ENCODE measurements at regions not wholly inside any gene's neighbourhood (a gene's known extent, or its start where the extent isn't known, plus 50 kb on each side); places are given as distances from the start of the nearest gene placed in this dataset.
A peak's percentile ranks its signal among the peaks of the same experiment; 100 is the strongest.

GRCh38 chr6:4324746-4325145 is 189.4 kb upstream of the ECI2 start:
- DNase-seq (ENCODE audit: low read depth) = no peak

GRCh38 chr6:4323322-4323721 is 187.9 kb upstream of the ECI2 start:
- no peak for DNase-seq (ENCODE audit: low read depth)

- DNase-seq (ENCODE audit: low read depth) = no peak
Observed at GRCh38 chr6:4322846-4323309, 187.5 kb upstream of the ECI2 start.

GRCh38 chr6:4322134-4322845 is 186.9 kb upstream of the ECI2 start:
- DNase-seq (ENCODE audit: low read depth) = no peak

GRCh38 chr6:4320860-4321259 is 185.5 kb upstream of the ECI2 start:
- peak; percentile 64 for DNase-seq (ENCODE audit: low read depth)

- DNase-seq (ENCODE audit: low read depth) = no peak
Observed at GRCh38 chr6:4319981-4320683, 184.8 kb upstream of the ECI2 start.

GRCh38 chr6:4318321-4318720 is 182.9 kb upstream of the ECI2 start:
- DNase-seq (ENCODE audit: low read depth) = no peak

- no peak for DNase-seq (ENCODE audit: low read depth)
Observed at GRCh38 chr6:4316867-4317400, 181.6 kb upstream of the ECI2 start.

- no peak for DNase-seq (ENCODE audit: low read depth)
Observed at GRCh38 chr6:4314201-4314707, 178.9 kb upstream of the ECI2 start.

- DNase-seq (ENCODE audit: low read depth) = peak; percentile 75
Observed at GRCh38 chr6:4313044-4313686, 177.8 kb upstream of the ECI2 start.

- no peak for DNase-seq (ENCODE audit: low read depth)
Observed at GRCh38 chr6:4311976-4312860, 176.8 kb upstream of the ECI2 start.

GRCh38 chr6:4309540-4309939 is 174.2 kb upstream of the ECI2 start:
- DNase-seq (ENCODE audit: low read depth) = no peak

GRCh38 chr6:4308364-4308763 is 173.0 kb upstream of the ECI2 start:
- no peak for DNase-seq (ENCODE audit: low read depth)

GRCh38 chr6:4304927-4305455 is 169.6 kb upstream of the ECI2 start:
- DNase-seq (ENCODE audit: low read depth) = no peak

- DNase-seq (ENCODE audit: low read depth) = no peak
Observed at GRCh38 chr6:4303638-4304037, 168.3 kb upstream of the ECI2 start.

- no peak for DNase-seq (ENCODE audit: low read depth)
Observed at GRCh38 chr6:4302524-4302923, 167.1 kb upstream of the ECI2 start.

- DNase-seq (ENCODE audit: low read depth) = no peak
Observed at GRCh38 chr6:4301871-4302270, 166.5 kb upstream of the ECI2 start.

- DNase-seq (ENCODE audit: low read depth) = no peak
Observed at GRCh38 chr6:4300917-4301316, 165.5 kb upstream of the ECI2 start.

GRCh38 chr6:4299476-4299875 is 164.1 kb upstream of the ECI2 start:
- no peak for DNase-seq (ENCODE audit: low read depth)

GRCh38 chr6:4297348-4297747 is 162.0 kb upstream of the ECI2 start:
- DNase-seq (ENCODE audit: low read depth) = no peak

- no peak for DNase-seq (ENCODE audit: low read depth)
Observed at GRCh38 chr6:4296552-4296951, 161.2 kb upstream of the ECI2 start.

All from HS-27A (cell line).